ENCODE measurements at regions not wholly inside any gene's neighbourhood (a gene's known extent, or its start where the extent isn't known, plus 50 kb on each side); places are given as distances from the start of the nearest gene placed in this dataset.
"Not testable (repeated sequence)": the region's sequence is repeated elsewhere in the genome, so short reads cannot be mapped to it uniquely, and the experiment has no call there.

DNA sequence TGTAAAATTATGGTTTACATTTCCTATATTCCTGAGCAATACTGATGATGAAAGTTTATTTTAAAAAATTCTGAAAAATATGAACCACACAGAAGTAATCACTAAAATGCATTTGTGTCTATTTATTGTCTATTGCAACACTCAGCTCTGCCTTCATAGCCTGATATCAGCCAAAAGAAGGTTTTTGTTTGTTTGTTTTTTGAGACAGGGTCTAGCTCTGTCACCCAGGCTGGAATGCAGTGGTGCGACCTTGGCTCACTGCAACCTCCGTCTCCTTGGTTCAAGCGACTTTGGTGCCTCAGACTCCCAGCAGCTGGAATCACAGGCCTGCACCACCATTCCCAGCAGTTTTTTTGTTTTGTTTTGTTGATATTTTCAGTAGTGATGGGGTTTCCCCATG, 1560.2 kb downstream of the SI start:
- H3K4me2 ChIP-seq, result no peak overlapping the region
- H2AFZ ChIP-seq, result no peak overlapping the region
- H4K20me1 ChIP-seq (ENCODE audit: insufficient read depth, poor library complexity, severe bottlenecking), result no peaks in the 10 kb centered on the region
- H3K27ac ChIP-seq, result no peak overlapping the region
- 90% methylated on average over 3 of the region's 3 CpGs for whole genome bisulfite sequencing (ENCODE audit: low lambda C conversion rate, missing lambda C conversion rate)
- TF ChIP-seq EZH2 (IDR thresholded peaks at IDR 0.05; ENCODE audit: borderline replicate concordance) (no peak), EZH2phosphoT487 (IDR thresholded peaks at IDR 0.05; ENCODE audit: low read depth, severe bottlenecking, unreplicated experiment) (no peak)
- TF ChIP-seq, protein P1, sequence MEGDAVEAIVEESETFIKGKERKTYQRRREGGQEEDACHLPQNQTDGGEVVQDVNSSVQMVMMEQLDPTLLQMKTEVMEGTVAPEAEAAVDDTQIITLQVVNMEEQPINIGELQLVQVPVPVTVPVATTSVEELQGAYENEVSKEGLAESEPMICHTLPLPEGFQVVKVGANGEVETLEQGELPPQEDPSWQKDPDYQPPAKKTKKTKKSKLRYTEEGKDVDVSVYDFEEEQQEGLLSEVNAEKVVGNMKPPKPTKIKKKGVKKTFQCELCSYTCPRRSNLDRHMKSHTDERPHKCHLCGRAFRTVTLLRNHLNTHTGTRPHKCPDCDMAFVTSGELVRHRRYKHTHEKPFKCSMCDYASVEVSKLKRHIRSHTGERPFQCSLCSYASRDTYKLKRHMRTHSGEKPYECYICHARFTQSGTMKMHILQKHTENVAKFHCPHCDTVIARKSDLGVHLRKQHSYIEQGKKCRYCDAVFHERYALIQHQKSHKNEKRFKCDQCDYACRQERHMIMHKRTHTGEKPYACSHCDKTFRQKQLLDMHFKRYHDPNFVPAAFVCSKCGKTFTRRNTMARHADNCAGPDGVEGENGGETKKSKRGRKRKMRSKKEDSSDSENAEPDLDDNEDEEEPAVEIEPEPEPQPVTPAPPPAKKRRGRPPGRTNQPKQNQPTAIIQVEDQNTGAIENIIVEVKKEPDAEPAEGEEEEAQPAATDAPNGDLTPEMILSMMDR (IDR thresholded peaks at IDR 0.05; ENCODE audit: poor library complexity), result no peak
- DNase-seq (ENCODE audit: low spot score), result no peak
- no peaks in the 10 kb centered on the region for H3K9me2 ChIP-seq (replicated peaks; ENCODE audit: insufficient read depth)
- no peaks in the 10 kb centered on the region for H3K79me2 ChIP-seq
- H3K36me3 ChIP-seq (replicated peaks; ENCODE audit: insufficient read depth, low read depth), result no peaks in the 10 kb centered on the region
- no peak overlapping the region for H3K4me3 ChIP-seq
- no peaks in the 10 kb centered on the region for H3K9me3 ChIP-seq (ENCODE audit: low read depth)
- H3K4me1 ChIP-seq (ENCODE audit: insufficient read depth), result no peaks in the 10 kb centered on the region
- no peaks in the 10 kb centered on the region for H3K27me3 ChIP-seq

DNA sequence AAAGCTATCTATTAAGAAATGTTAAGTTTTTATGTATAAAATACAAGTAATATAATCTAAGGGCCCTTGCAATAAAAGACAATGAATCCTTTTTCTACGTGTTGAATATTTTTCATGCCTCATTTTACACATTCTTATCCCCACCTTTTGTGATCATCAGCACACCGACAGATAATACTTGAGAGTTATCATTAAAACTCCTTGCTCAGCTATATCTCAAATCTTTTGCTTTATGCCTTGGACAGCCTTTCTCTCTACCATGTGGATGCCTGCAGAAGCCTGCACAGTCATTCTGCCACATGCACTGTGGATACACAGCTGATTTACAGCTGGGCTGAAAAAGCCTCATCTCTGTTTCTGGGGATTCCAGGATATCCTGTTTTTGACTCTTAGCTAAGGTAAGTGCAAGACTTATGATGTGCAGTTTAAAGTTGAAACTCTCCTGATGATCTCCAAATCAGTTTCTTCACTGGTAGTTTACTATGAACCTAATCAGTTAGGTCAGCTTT, 1565.1 kb downstream of the SI start:
- H3K4me2 ChIP-seq, result no peak overlapping the region
- H3K27ac ChIP-seq, result no peak overlapping the region
- H3K9me3 ChIP-seq (ENCODE audit: low read depth), result no peaks in the 10 kb centered on the region
- no peaks in the 10 kb centered on the region for H3K9me2 ChIP-seq (replicated peaks; ENCODE audit: insufficient read depth)
- no peaks in the 10 kb centered on the region for H4K20me1 ChIP-seq (ENCODE audit: insufficient read depth, poor library complexity, severe bottlenecking)
- no peaks in the 10 kb centered on the region for H3K79me2 ChIP-seq
- no peaks in the 10 kb centered on the region for H3K27me3 ChIP-seq
- H3K4me1 ChIP-seq (ENCODE audit: insufficient read depth), result no peaks in the 10 kb centered on the region
- TF ChIP-seq EZH2phosphoT487 (IDR thresholded peaks at IDR 0.05; ENCODE audit: low read depth, severe bottlenecking, unreplicated experiment) (no peak), EZH2 (IDR thresholded peaks at IDR 0.05; ENCODE audit: borderline replicate concordance) (no peak)
- TF ChIP-seq, protein P1 (IDR thresholded peaks at IDR 0.05; ENCODE audit: poor library complexity), result no peak
- H3K4me3 ChIP-seq, result no peak overlapping the region
- WGBS (ENCODE audit: low lambda C conversion rate, missing lambda C conversion rate), result 39% methylated on average over 2 of the region's 2 CpGs
- no peaks in the 10 kb centered on the region for H3K36me3 ChIP-seq (replicated peaks; ENCODE audit: insufficient read depth, low read depth)
- no peak for DNase-seq (ENCODE audit: low spot score)
- H2AFZ ChIP-seq, result no peak overlapping the region

DNA sequence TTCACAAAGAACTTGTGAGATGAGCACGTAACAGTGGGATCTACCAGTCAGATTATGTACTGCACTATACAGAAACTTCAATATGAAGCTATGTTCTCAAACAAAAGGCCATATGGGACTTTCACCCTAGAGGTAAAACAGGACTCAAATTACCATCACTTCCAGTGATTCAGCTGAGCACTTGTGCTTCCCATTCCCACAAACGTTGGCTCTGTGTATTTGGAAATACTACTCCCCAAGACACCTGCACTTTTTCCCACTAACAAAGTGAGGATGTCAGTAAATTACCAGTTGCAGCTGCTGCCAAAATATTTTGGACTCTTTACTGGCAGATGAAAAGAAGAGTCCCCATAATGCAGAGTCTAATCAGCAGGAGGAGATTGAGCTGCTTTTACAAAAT, 1570.1 kb downstream of the SI start:
- H3K27ac ChIP-seq, result no peak overlapping the region
- H3K36me3 ChIP-seq (replicated peaks; ENCODE audit: insufficient read depth, low read depth), result no peaks in the 10 kb centered on the region
- WGBS (ENCODE audit: low lambda C conversion rate, missing lambda C conversion rate), result 56% methylated on average over 2 of the region's 2 CpGs
- H2AFZ ChIP-seq, result no peak overlapping the region
- H3K79me2 ChIP-seq, result no peaks in the 10 kb centered on the region
- no peak overlapping the region for H3K4me3 ChIP-seq
- H3K4me1 ChIP-seq (ENCODE audit: insufficient read depth), result no peaks in the 10 kb centered on the region
- H3K27me3 ChIP-seq, result no peaks in the 10 kb centered on the region
- H3K9me2 ChIP-seq (replicated peaks; ENCODE audit: insufficient read depth), result no peaks in the 10 kb centered on the region
- H4K20me1 ChIP-seq (ENCODE audit: insufficient read depth, poor library complexity, severe bottlenecking), result no peaks in the 10 kb centered on the region
- no peak overlapping the region for H3K4me2 ChIP-seq
- TF ChIP-seq EZH2 (IDR thresholded peaks at IDR 0.05; ENCODE audit: borderline replicate concordance) (no peak), EZH2phosphoT487 (IDR thresholded peaks at IDR 0.05; ENCODE audit: low read depth, severe bottlenecking, unreplicated experiment) (no peak)
- TF ChIP-seq, protein P1 (IDR thresholded peaks at IDR 0.05; ENCODE audit: poor library complexity), result no peak
- DNase-seq (ENCODE audit: low spot score), result no peak
- H3K9me3 ChIP-seq (ENCODE audit: low read depth), result no peaks in the 10 kb centered on the region

DNA sequence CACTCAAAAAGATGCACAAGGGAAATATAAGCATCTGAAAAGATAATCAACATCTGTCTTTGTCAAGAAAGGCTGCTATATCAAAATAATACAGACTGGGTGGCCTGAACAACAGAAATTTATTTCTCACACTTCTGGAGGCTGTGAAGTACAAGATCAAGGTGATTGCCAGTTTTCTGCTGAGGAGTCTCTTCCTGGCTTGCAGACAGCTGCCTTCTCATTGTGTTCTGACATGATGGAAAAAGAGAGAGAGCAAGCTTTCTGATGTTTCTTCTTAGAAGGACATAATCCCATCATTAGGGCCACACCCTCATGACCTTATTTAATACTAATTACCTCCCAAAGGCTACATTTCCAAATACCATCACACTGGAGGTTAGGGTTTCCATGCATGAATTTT, 1573.3 kb downstream of the SI start:
- H3K27me3 ChIP-seq, result no peaks in the 10 kb centered on the region
- DNase-seq (ENCODE audit: low spot score), result no peak
- H3K4me3 ChIP-seq, result no peak overlapping the region
- no peaks in the 10 kb centered on the region for H3K79me2 ChIP-seq
- no peaks in the 10 kb centered on the region for H3K9me3 ChIP-seq (ENCODE audit: low read depth)
- no peaks in the 10 kb centered on the region for H3K9me2 ChIP-seq (replicated peaks; ENCODE audit: insufficient read depth)
- no peak overlapping the region for H2AFZ ChIP-seq
- no peaks in the 10 kb centered on the region for H4K20me1 ChIP-seq (ENCODE audit: insufficient read depth, poor library complexity, severe bottlenecking)
- TF ChIP-seq, protein P1 (IDR thresholded peaks at IDR 0.05; ENCODE audit: poor library complexity), result no peak
- TF ChIP-seq EZH2 (IDR thresholded peaks at IDR 0.05; ENCODE audit: borderline replicate concordance) (no peak), EZH2phosphoT487 (IDR thresholded peaks at IDR 0.05; ENCODE audit: low read depth, severe bottlenecking, unreplicated experiment) (no peak)
- no peak overlapping the region for H3K27ac ChIP-seq
- no peaks in the 10 kb centered on the region for H3K4me1 ChIP-seq (ENCODE audit: insufficient read depth)
- no peak overlapping the region for H3K4me2 ChIP-seq
- no peaks in the 10 kb centered on the region for H3K36me3 ChIP-seq (replicated peaks; ENCODE audit: insufficient read depth, low read depth)

DNA sequence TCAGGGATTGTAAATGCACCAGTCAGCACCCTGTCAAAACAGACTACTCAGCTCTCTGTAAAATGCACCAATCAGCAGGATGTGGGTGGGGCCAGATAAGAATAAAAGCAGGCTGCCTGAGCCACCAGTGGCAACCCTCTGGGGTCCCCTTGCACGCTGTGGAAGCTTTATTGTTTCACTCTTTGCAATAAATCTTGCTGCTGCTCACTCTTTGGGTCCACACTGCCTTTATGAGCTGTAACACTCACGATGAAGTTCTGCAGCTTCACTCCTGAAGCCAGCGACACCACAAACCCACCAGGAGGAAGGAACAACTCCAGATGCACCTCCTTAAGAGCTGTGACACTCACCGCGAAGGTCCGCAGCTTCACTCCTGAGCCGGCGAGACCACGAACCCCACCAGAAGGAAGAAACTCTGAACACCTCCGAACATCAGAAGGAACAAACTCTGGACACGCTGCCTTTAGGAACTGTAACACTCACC, 1578.5 kb downstream of the SI start:
- DNase-seq (ENCODE audit: low spot score); H4K20me1 ChIP-seq (ENCODE audit: insufficient read depth, poor library complexity, severe bottlenecking); H2AFZ ChIP-seq: not testable (repeated sequence)

More for the DNA sequence above, 1578.5 kb downstream of the SI start:
- not testable (repeated sequence) for H3K4me1 ChIP-seq (ENCODE audit: insufficient read depth); H3K27ac ChIP-seq; H3K36me3 ChIP-seq (replicated peaks; ENCODE audit: insufficient read depth, low read depth); H3K4me3 ChIP-seq; H3K27me3 ChIP-seq; H3K79me2 ChIP-seq; H3K9me3 ChIP-seq (ENCODE audit: low read depth); H3K9me2 ChIP-seq (replicated peaks; ENCODE audit: insufficient read depth); H3K4me2 ChIP-seq
- 93% methylated on average over 10 of the region's 11 CpGs for WGBS (ENCODE audit: low lambda C conversion rate, missing lambda C conversion rate)

All from hepatocyte (in vitro differentiated cells).